ENCODE measurements at regions not wholly inside any gene's neighbourhood (a gene's known extent, or its start where the extent isn't known, plus 50 kb on each side); places are given as distances from the start of the nearest gene placed in this dataset.

- Histone ChIP-seq H3K4me1 (ENCODE audit: control insufficient read depth in 1 of 2, extremely low read depth in 1 of 2, insufficient read depth in 2 of 2, low read length in 2 of 2) (no peaks in the 10 kb centered on the region), H3K9me3 (no peaks in the 10 kb centered on the region), H3K36me3 (ENCODE audit: control insufficient read depth in 2 of 2, extremely low read depth in 1 of 2, insufficient read depth in 1 of 2, low read length in 1 of 2) (no peaks in the 10 kb centered on the region), H3K4me3 (ENCODE audit: control insufficient read depth in 1 of 2, extremely low read depth in 1 of 2, low read length in 1 of 2) (no peak overlapping the region), H3K27ac (ENCODE audit: low read length) (no peak overlapping the region), H3K27me3 (replicated peaks in 1 of 2; ENCODE audit: control insufficient read depth in 2 of 2, extremely low read depth in 1 of 2, insufficient read depth in 2 of 2, low read length in 1 of 2) (no peaks in the 10 kb centered on the region)
- Mint-ChIP-seq H3K27ac (no peak overlapping the region), H3K9me3 (no peaks in the 10 kb centered on the region), H3K36me3 (no peaks in the 10 kb centered on the region), H3K27me3 (no peaks in the 10 kb centered on the region), H3K4me1 (peaks cover 10 to 25% (median 22%) of the 10 kb centered on the region in 3 donors), H3K4me3 (no peak overlapping the region)
- CTCF ChIA-PET, result interaction anchor here in 1 of 2 donors (0.6 kb wide), 1 partner anchor 1135 kb away, joined by 3 read pairs; no protein-coding TSS in a partner anchor
- ATAC-seq (replicated peaks in 1 of 4) (no peak), DNase-seq (no peak)
- no CpG with 5 or more reads among the region's 2 CpGs for WGBS (ENCODE audit: insufficient coverage)
- POLR2A ChIA-PET, result no interaction called here
These were observed 557.1 kb upstream of the CBLB start for GRCh38 chr3:106425916-106426315.

- no peaks in the 10 kb centered on the region for H3K36me3 Mint-ChIP-seq
- CTCF ChIA-PET, result no interaction called here
- H3K4me3 ChIP-seq (ENCODE audit: control insufficient read depth in 1 of 2, extremely low read depth in 1 of 2, low read length in 1 of 2), result no peak overlapping the region
These were observed 559.8 kb upstream of the CBLB start for GRCh38 chr3:106428565-106428994.

GRCh38 chr3:106431721-106432120, 562.9 kb upstream of the CBLB start:
- Mint-ChIP-seq H3K4me1 (peaks cover 0 to 11% (median 4%) of the 10 kb centered on the region in 3 donors), H3K27ac (no peak overlapping the region), H3K4me3 (no peak overlapping the region), H3K36me3 (no peaks in the 10 kb centered on the region), H3K9me3 (no peaks in the 10 kb centered on the region), H3K27me3 (no peaks in the 10 kb centered on the region)
- Histone ChIP-seq H3K27ac (ENCODE audit: low read length) (no peak overlapping the region), H3K9me3 (no peaks in the 10 kb centered on the region), H3K36me3 (ENCODE audit: control insufficient read depth in 2 of 2, extremely low read depth in 1 of 2, insufficient read depth in 1 of 2, low read length in 1 of 2) (no peaks in the 10 kb centered on the region), H3K4me1 (ENCODE audit: control insufficient read depth in 1 of 2, extremely low read depth in 1 of 2, insufficient read depth in 2 of 2, low read length in 2 of 2) (no peaks in the 10 kb centered on the region), H3K4me3 (ENCODE audit: control insufficient read depth in 1 of 2, extremely low read depth in 1 of 2, low read length in 1 of 2) (no peak overlapping the region), H3K27me3 (replicated peaks in 1 of 2; ENCODE audit: control insufficient read depth in 2 of 2, extremely low read depth in 1 of 2, insufficient read depth in 2 of 2, low read length in 1 of 2) (no peaks in the 10 kb centered on the region)
- ChIA-PET CTCF (no interaction called here), POLR2A (no interaction called here)
- 98% methylated on average over 5 of the region's 7 CpGs for WGBS (ENCODE audit: insufficient coverage)
- DNase-seq (no peak), ATAC-seq (replicated peaks in 1 of 4) (no peak)

More at GRCh38 chr3:106428565-106428994, 559.8 kb upstream of the CBLB start:
- Mint-ChIP-seq H3K4me1 (peaks cover 10 to 22% (median 19%) of the 10 kb centered on the region in 3 donors), H3K4me3 (no peak overlapping the region), H3K27ac (no peak overlapping the region), H3K9me3 (no peaks in the 10 kb centered on the region), H3K27me3 (no peaks in the 10 kb centered on the region)
- H3K4me1 ChIP-seq (ENCODE audit: control insufficient read depth in 1 of 2, extremely low read depth in 1 of 2, insufficient read depth in 2 of 2, low read length in 2 of 2), result no peaks in the 10 kb centered on the region
- no peak for DNase-seq
- POLR2A ChIA-PET, result no interaction called here
- no peak for ATAC-seq (replicated peaks in 1 of 4)
- 50% methylated on average over 1 of the region's 2 CpGs for WGBS (ENCODE audit: insufficient coverage)
- no peak overlapping the region for H3K27ac ChIP-seq (ENCODE audit: low read length)
- no peaks in the 10 kb centered on the region for H3K9me3 ChIP-seq
- H3K36me3 ChIP-seq (ENCODE audit: control insufficient read depth in 2 of 2, extremely low read depth in 1 of 2, insufficient read depth in 1 of 2, low read length in 1 of 2), result no peaks in the 10 kb centered on the region
- H3K27me3 ChIP-seq (replicated peaks in 1 of 2; ENCODE audit: control insufficient read depth in 2 of 2, extremely low read depth in 1 of 2, insufficient read depth in 2 of 2, low read length in 1 of 2), result no peaks in the 10 kb centered on the region

GRCh38 chr3:106435899-106436453, 567.2 kb upstream of the CBLB start:
- no CpG with 5 or more reads among the region's 1 CpG for WGBS (ENCODE audit: insufficient coverage)
- no peaks in the 10 kb centered on the region for H3K36me3 ChIP-seq (ENCODE audit: control insufficient read depth in 2 of 2, extremely low read depth in 1 of 2, insufficient read depth in 1 of 2, low read length in 1 of 2)
- no peaks in the 10 kb centered on the region for H3K27me3 Mint-ChIP-seq
- no peaks in the 10 kb centered on the region for H3K9me3 Mint-ChIP-seq
- no peak overlapping the region for H3K4me3 ChIP-seq (ENCODE audit: control insufficient read depth in 1 of 2, extremely low read depth in 1 of 2, low read length in 1 of 2)
- no peak overlapping the region for H3K27ac Mint-ChIP-seq
- no peaks in the 10 kb centered on the region for H3K27me3 ChIP-seq (replicated peaks in 1 of 2; ENCODE audit: control insufficient read depth in 2 of 2, extremely low read depth in 1 of 2, insufficient read depth in 2 of 2, low read length in 1 of 2)
- ATAC-seq (replicated peaks in 1 of 4) (no peak), DNase-seq (no peak)
- peaks cover 0 to 11% (median 4%) of the 10 kb centered on the region in 3 donors for H3K4me1 Mint-ChIP-seq
- CTCF ChIA-PET, result no interaction called here
- POLR2A ChIA-PET, result no interaction called here
- H3K9me3 ChIP-seq, result no peaks in the 10 kb centered on the region
- no peak overlapping the region for H3K27ac ChIP-seq (ENCODE audit: low read length)
- no peaks in the 10 kb centered on the region for H3K4me1 ChIP-seq (ENCODE audit: control insufficient read depth in 1 of 2, extremely low read depth in 1 of 2, insufficient read depth in 2 of 2, low read length in 2 of 2)
- no peaks in the 10 kb centered on the region for H3K36me3 Mint-ChIP-seq
- H3K4me3 Mint-ChIP-seq, result no peak overlapping the region

- 100% methylated on average over 1 of the region's 1 CpG for WGBS (ENCODE audit: insufficient coverage)
- ChIA-PET CTCF (interaction anchor here in 1 of 2 donors (0.7 kb wide), 1 partner anchor 481 kb away, joined by 4 read pairs; no protein-coding TSS in a partner anchor), POLR2A (interaction anchor here in 1 of 2 donors (0.7 kb wide), 1 partner anchor 472 kb away, joined by 5 read pairs; no protein-coding TSS in a partner anchor)
- Histone ChIP-seq H3K27ac (ENCODE audit: low read length) (no peak overlapping the region), H3K36me3 (ENCODE audit: control insufficient read depth in 2 of 2, extremely low read depth in 1 of 2, insufficient read depth in 1 of 2, low read length in 1 of 2) (no peaks in the 10 kb centered on the region), H3K27me3 (replicated peaks in 1 of 2; ENCODE audit: control insufficient read depth in 2 of 2, extremely low read depth in 1 of 2, insufficient read depth in 2 of 2, low read length in 1 of 2) (no peaks in the 10 kb centered on the region), H3K4me1 (ENCODE audit: control insufficient read depth in 1 of 2, extremely low read depth in 1 of 2, insufficient read depth in 2 of 2, low read length in 2 of 2) (no peaks in the 10 kb centered on the region), H3K9me3 (no peaks in the 10 kb centered on the region), H3K4me3 (ENCODE audit: control insufficient read depth in 1 of 2, extremely low read depth in 1 of 2, low read length in 1 of 2) (no peak overlapping the region)
- ATAC-seq (replicated peaks in 1 of 4), result no peak
- Mint-ChIP-seq H3K36me3 (no peaks in the 10 kb centered on the region), H3K27me3 (no peaks in the 10 kb centered on the region), H3K4me1 (peaks cover 0 to 11% (median 4%) of the 10 kb centered on the region in 3 donors), H3K4me3 (no peak overlapping the region), H3K27ac (no peak overlapping the region), H3K9me3 (no peaks in the 10 kb centered on the region)
- no peak for DNase-seq
These were observed 570.1 kb upstream of the CBLB start for GRCh38 chr3:106438887-106439286.

- CTCF ChIA-PET, result no interaction called here
- no peaks in the 10 kb centered on the region for H3K36me3 Mint-ChIP-seq
- Histone ChIP-seq H3K27ac (ENCODE audit: low read length) (no peak overlapping the region), H3K36me3 (ENCODE audit: control insufficient read depth in 2 of 2, extremely low read depth in 1 of 2, insufficient read depth in 1 of 2, low read length in 1 of 2) (no peaks in the 10 kb centered on the region), H3K27me3 (replicated peaks in 1 of 2; ENCODE audit: control insufficient read depth in 2 of 2, extremely low read depth in 1 of 2, insufficient read depth in 2 of 2, low read length in 1 of 2) (no peaks in the 10 kb centered on the region), H3K4me1 (ENCODE audit: control insufficient read depth in 1 of 2, extremely low read depth in 1 of 2, insufficient read depth in 2 of 2, low read length in 2 of 2) (no peaks in the 10 kb centered on the region), H3K9me3 (no peaks in the 10 kb centered on the region), H3K4me3 (ENCODE audit: control insufficient read depth in 1 of 2, extremely low read depth in 1 of 2, low read length in 1 of 2) (no peak overlapping the region)
- POLR2A ChIA-PET, result no interaction called here
- ATAC-seq (replicated peaks in 1 of 4) (no peak), DNase-seq (no peak)
- no peaks in the 10 kb centered on the region for H3K9me3 Mint-ChIP-seq
- no CpG with 5 or more reads among the region's 2 CpGs for WGBS (ENCODE audit: insufficient coverage)
- H3K4me1 Mint-ChIP-seq, result peaks cover 0 to 7% (median 4%) of the 10 kb centered on the region in 3 donors
- H3K4me3 Mint-ChIP-seq, result no peak overlapping the region
- no peak overlapping the region for H3K27ac Mint-ChIP-seq
- no peaks in the 10 kb centered on the region for H3K27me3 Mint-ChIP-seq
These were observed 571.9 kb upstream of the CBLB start for GRCh38 chr3:106440672-106441071.

- Histone ChIP-seq H3K36me3 (ENCODE audit: control insufficient read depth in 2 of 2, extremely low read depth in 1 of 2, insufficient read depth in 1 of 2, low read length in 1 of 2) (no peaks in the 10 kb centered on the region), H3K27me3 (replicated peaks in 1 of 2; ENCODE audit: control insufficient read depth in 2 of 2, extremely low read depth in 1 of 2, insufficient read depth in 2 of 2, low read length in 1 of 2) (no peaks in the 10 kb centered on the region), H3K9me3 (no peaks in the 10 kb centered on the region), H3K4me3 (ENCODE audit: control insufficient read depth in 1 of 2, extremely low read depth in 1 of 2, low read length in 1 of 2) (no peak overlapping the region), H3K4me1 (ENCODE audit: control insufficient read depth in 1 of 2, extremely low read depth in 1 of 2, insufficient read depth in 2 of 2, low read length in 2 of 2) (no peaks in the 10 kb centered on the region), H3K27ac (ENCODE audit: low read length) (no peak overlapping the region)
- Mint-ChIP-seq H3K27me3 (no peaks in the 10 kb centered on the region), H3K4me1 (no peaks in the 10 kb centered on the region), H3K9me3 (peaks cover 7 to 10% (median 7%) of the 10 kb centered on the region in 3 donors), H3K27ac (no peak overlapping the region), H3K36me3 (no peaks in the 10 kb centered on the region), H3K4me3 (no peak overlapping the region)
- ATAC-seq (replicated peaks in 1 of 4) (no peak), DNase-seq (no peak)
- ChIA-PET CTCF (no interaction called here), POLR2A (no interaction called here)
- 71% methylated on average over 1 of the region's 4 CpGs for WGBS (ENCODE audit: insufficient coverage)
These were observed 577.5 kb upstream of the CBLB start for GRCh38 chr3:106446271-106446670.
